ENCODE measurements at regions not wholly inside any gene's neighbourhood (a gene's known extent, or its start where the extent isn't known, plus 50 kb on each side); places are given as distances from the start of the nearest gene placed in this dataset.

DNA sequence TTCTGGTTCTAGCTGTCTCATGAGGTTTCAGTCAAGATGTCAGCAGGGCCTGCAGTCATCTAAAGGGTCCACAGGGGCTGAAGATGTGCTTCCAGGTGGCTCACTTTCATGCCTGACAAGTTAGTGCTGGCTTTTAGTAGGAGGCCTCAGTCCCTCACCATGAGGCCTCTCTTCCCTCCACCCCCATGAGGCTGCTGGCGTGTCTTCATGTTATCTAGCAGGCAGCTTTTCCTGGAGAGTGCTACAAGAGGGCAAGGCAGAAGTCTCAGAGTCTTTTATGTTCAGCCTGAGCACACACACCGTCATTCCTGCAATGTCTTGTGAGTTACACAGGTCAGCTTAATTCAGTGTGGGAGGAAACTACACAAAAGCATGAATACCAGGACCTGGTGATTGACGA, 769.9 kb downstream of the HDGFL1 start:
- H3K4me3 ChIP-seq (ENCODE audit: low read depth, low read length) = no peak overlapping the region
- no peak for DNase-seq (ENCODE audit: low read depth)
- TF ChIP-seq CTCF (conservative IDR thresholded peaks at IDR 0.05; ENCODE audit: low read depth, low read length) = no peak

DNA sequence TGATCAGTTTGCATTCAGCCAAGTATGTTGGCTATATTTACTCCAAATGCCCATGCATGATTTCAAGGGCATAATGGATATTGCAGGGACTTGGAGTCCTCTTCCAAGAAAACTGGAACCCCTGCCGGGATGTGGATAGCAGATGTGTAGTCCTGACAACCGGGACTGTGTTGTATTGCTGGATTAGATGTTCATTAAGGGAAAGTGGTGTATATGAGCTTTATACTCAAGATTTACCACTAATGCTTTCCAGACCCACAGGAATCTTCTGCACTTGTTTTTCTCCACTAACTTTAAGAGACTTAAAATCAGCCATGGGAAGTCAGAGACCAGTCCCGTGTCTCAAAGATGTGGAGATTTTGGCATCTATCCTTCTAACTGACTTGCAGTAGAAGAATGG, 770.9 kb downstream of the HDGFL1 start:
- no peak overlapping the region for H3K4me3 ChIP-seq (ENCODE audit: low read depth, low read length)
- DNase-seq (ENCODE audit: low read depth) = no peak
- TF ChIP-seq CTCF (conservative IDR thresholded peaks at IDR 0.05; ENCODE audit: low read depth, low read length) = no peak

DNA sequence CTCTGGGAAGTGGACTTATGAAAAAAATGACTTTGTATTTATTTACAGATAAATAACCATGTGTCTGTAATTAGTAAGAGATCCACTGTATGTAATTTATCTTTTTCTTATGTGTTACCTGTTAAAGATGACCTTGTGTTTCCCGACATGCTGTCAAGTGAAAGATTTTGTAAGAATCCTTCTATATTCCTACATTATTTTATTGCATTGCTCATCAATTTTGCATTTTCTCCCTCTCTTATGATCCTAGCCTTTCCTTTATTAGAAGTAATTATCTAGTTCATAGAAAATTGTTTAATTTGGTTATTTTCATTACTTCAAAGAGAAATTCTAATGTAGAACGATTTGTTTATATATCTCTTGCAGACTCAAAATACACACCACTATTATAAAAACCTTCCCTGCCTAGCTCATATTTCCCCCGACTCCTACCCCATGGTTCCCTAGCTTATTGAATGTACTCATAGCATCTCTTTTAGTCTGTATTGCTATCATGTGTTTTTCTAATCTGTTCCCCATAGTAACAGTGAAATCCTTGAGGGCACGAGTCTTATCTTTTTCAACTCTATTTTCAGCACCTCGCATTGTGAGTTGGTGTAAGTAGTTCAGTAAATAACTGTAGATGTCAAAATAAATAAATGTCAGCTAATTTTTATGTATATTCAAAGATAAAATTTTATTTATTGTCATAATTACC, 774.4 kb downstream of the HDGFL1 start:
- DNase-seq (ENCODE audit: low read depth) = no peak
- no peak for TF ChIP-seq CTCF (conservative IDR thresholded peaks at IDR 0.05; ENCODE audit: low read depth, low read length)

GRCh38 chr6:23348185-23348584, 777.8 kb upstream of the NRSN1 start:
- no peak overlapping the region for H3K4me3 ChIP-seq (ENCODE audit: low read depth, low read length)
- no peak for TF ChIP-seq CTCF (conservative IDR thresholded peaks at IDR 0.05; ENCODE audit: low read depth, low read length)
- no peak for DNase-seq (ENCODE audit: low read depth)

More for the DNA sequence above, 774.4 kb downstream of the HDGFL1 start:
- no peak overlapping the region for H3K4me3 ChIP-seq (ENCODE audit: low read depth, low read length)

DNA sequence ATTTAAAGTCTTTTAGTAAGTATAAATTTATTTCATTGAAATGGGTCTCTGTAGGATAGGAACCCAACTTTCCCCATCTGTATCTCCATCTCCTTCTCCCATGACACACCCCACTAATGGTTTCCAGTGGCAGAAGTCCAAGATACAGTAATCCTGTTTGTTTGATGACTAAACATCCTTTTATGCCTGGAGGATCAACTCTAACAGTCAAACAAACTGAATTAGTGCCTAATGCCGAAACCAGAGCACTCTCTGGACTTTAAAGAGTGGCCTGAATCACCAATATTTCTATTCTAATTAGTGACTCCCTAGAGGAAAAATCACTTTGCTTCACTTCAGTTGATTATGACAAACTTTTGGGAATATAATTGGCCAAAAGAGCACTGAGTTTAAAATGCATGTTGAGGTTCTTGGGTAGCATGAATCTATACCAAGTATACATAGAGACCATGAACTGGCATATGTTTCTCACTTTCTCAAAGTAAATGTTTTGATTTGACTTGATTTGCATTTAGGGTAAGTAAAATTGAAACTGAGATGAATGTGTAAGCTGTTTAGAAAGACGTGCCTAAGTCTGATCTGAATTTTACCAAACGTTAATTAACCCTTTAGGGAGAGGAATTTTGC, 776.4 kb upstream of the NRSN1 start:
- no peak for TF ChIP-seq CTCF (conservative IDR thresholded peaks at IDR 0.05; ENCODE audit: low read depth, low read length)
- no peak for DNase-seq (ENCODE audit: low read depth)
- H3K4me3 ChIP-seq (ENCODE audit: low read depth, low read length) = no peak overlapping the region

DNA sequence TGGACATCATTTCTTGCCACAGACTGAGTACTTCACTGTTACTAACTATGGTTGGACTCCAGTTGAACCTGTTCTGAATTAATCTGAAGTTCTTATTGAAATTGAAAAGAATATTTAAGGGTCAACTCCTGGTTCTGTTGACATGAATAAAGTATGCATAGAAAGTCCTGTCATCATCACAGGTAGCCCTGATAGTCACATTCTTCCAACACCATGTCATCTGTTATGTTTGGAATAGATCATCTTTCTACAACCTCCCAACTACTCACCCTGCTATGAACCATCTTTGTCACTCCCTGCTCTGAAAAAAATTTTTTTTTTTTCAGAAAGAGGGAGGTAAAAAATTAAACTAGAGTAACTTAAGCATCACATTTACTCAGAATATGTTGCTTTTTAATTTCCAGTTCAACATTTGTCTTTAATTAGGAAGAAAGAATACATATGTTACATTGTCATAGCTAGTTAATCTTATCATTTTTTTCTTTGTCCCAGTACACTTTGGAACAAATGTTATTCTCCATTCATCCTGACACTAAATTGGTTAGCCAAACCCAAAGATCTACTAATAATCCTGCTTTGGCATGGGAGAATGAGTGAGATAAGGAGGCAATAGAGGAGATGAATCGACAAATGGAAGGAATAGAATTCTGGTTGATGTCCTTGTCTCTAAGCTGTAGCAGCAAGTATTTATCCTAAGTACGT, 775.1 kb upstream of the NRSN1 start:
- no peak for DNase-seq (ENCODE audit: low read depth)
- no peak overlapping the region for H3K4me3 ChIP-seq (ENCODE audit: low read depth, low read length)
- TF ChIP-seq CTCF (conservative IDR thresholded peaks at IDR 0.05; ENCODE audit: low read depth, low read length) = no peak
